ENCODE measurements at regions not wholly inside any gene's neighbourhood (a gene's known extent, or its start where the extent isn't known, plus 50 kb on each side); places are given as distances from the start of the nearest gene placed in this dataset.

- no peak for DNase-seq (ENCODE audit: low read depth in 4 of 4, low spot score in 3 of 4)
Observed at GRCh38 chr7:79877874-79878465, 256.7 kb upstream of the GNAI1 start.

GRCh38 chr7:79876848-79877252, 257.8 kb upstream of the GNAI1 start:
- DNase-seq (ENCODE audit: low read depth in 4 of 4, low spot score in 3 of 4) = no peak

DNA sequence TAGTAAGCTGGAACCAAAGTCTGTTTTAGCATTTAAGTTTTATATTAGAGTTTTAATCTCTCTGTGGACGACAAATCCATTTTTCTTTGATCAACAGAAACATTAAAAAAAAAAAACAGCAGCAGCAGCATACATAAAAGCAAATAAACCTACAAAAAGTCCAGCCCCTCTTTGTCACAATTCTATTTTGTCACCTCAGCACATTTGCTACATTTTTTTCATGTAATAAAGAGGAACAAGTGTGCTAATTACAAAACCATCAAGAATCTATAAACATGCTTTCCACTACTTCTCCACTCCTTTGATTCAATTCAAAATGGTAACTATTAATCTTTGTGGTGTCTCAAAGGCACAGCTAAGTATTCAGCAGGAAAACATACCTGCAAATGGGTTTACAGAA, 259.8 kb upstream of the GNAI1 start:
- no peak for DNase-seq (ENCODE audit: low read depth in 4 of 4, low spot score in 3 of 4)

DNA sequence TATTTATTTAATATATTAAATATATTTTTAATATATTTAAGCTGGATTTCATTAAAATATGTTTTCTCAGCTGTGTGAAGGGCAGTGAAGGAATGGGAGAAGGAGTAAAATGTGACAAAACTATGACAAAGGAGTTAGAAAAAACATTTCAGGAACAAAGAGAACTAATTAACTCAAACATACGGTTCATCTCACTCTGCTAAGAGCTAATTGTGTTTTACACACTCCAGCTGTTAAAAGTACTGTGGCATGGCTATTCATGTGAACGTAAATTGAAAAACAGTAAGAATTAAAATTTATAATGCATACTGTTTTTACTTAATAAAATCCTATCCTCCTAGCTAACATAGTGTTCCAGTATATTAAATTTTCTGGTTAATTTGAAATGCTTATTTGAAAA, 262.5 kb upstream of the GNAI1 start:
- DNase-seq (ENCODE audit: low read depth in 4 of 4, low spot score in 3 of 4) = peak in 1 of 4 donors; percentile 37

- DNase-seq (ENCODE audit: low read depth in 4 of 4, low spot score in 3 of 4) = no peak
Observed at GRCh38 chr7:79868010-79868409, 266.6 kb upstream of the GNAI1 start.

DNA sequence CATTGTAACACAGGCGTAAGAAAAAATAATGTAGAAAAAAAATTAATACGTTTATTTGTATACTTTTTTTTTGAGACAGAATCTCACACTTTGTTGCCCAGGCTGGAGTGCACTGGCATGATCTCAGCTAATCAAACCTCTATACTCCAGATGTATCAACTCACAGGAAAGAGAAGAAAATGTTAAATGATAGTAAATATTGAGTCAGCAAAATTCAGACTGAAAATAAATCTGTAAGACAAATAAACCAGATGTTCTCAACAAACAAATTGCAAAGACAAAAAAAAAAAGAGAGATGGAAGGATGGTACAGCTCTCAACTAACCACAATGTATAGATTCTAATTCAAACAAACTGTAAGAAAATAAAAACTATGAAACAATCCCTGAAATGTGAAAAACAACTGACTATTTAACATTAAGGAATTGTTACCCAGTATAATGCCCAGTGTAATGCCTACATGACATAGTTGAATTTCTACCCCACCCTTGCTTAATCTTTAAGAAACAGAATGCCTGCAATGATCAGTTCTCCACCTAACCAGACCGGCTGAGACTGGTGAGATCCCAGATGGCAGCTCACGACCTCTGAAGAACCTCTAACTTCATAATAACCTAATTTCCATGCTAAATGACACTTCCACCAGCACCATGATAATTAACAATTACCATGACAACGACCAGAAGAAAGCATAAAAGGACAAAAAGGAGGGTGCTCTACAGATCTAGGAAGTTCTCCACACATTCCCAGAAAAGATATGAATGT, 272.0 kb upstream of the GNAI1 start:
- no peak for DNase-seq (ENCODE audit: low read depth in 4 of 4, low spot score in 3 of 4)

- DNase-seq (ENCODE audit: low read depth in 4 of 4, low spot score in 3 of 4) = no peak
Observed at GRCh38 chr7:79855172-79855571, 279.5 kb upstream of the GNAI1 start.

DNA sequence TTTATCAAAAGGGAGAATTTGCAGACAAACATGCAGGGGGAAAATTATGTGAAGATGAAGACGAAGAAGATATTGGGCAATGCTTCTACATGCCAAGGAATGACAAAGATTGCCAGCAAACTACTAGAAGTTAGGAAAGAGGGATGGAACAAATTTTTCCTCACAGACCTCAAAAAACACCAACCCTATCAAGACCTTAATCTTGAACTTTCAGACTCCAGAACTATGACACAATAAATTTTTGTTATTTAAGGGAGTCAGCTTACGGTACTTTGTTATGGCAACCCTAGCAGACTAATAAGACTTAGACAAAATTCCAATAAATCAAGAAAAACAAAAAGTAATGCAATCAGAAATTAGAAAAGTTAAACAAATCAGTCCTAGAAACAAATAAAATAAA, 280.0 kb upstream of the GNAI1 start:
- DNase-seq (ENCODE audit: low read depth in 4 of 4, low spot score in 3 of 4) = no peak

GRCh38 chr7:79837915-79838314, 296.7 kb upstream of the GNAI1 start:
- DNase-seq (ENCODE audit: low read depth in 4 of 4, low spot score in 3 of 4) = no peak

- no peak for DNase-seq (ENCODE audit: low read depth in 4 of 4, low spot score in 3 of 4)
Observed at GRCh38 chr7:79833616-79834015, 301.0 kb upstream of the GNAI1 start.

DNA sequence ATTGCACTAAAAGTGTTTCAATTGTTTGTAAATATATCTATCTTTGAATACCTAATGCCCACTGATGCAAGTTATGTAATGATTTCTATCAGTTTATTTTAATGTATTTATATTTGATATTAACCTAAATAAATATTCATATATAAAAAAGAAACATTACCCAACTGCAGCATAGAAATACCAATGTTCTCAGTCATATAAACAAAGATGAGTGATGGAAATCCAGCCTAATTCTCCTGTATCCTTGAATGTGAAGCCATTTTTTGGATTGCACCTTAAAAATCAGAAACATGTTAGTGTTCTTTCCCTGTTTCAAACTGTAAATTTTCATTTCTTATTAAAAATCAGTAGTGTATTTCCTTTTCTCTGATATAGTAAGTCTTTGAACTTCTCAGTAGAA, 305.8 kb upstream of the GNAI1 start:
- no peak for DNase-seq (ENCODE audit: low read depth in 4 of 4, low spot score in 3 of 4)

DNA sequence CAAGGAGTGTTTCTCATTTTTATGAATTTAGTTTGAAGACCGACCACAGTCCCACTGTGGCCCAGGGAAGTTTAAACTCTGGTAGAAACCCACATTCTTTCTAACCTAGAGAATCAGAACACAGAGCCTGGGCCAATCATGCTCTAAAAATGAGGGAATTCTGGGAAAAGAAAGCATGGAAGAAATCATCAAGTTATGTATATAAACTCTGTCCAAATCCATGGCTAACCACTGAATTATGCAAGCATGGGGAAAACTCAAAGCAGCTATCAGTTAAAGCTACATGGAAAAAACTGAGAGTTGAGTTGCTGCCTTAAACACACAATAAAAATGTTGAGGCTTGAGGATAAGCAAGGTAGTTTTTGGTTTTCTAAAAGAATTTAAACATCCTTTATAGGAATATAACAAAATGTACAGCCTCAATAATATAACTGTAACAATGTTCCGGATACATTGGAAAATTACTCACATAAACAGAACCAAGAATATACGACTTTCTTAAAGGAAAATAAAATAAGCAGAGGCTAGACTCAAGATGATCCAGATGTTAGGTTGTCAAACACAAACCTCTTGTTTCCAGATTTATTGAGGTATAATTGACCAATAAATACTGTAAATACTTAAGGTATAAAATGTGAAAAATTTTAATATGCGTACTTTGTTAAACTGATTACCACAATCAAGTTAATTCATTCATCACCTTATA, 311.2 kb upstream of the GNAI1 start:
- DNase-seq (ENCODE audit: low read depth in 4 of 4, low spot score in 3 of 4) = no peak

GRCh38 chr7:79822620-79823240, 311.9 kb upstream of the GNAI1 start:
- no peak for DNase-seq (ENCODE audit: low read depth in 4 of 4, low spot score in 3 of 4)

- DNase-seq (ENCODE audit: low read depth in 4 of 4, low spot score in 3 of 4) = peak; percentile 18 to 40 (median 28)
Observed at GRCh38 chr7:79820387-79820786, 314.2 kb upstream of the GNAI1 start.

DNA sequence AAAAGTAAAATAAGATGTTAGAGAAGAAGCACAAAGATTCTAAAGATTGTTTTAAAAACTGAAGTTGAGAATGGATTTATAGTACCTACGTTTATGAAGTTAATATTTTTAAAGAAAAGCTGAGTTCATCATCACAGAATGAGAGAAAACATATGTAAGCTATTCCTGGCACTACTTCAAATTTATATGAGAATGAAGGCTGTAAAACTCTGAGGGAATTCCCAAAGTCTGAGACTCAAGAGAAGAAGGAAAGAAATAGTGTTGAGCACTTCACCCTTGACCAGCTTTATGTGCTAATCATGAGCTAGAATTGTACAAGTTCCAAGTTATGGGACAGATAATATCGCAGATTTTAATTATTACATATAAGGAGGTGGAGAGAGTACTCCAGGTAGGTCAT, 323.7 kb upstream of the GNAI1 start:
- DNase-seq (ENCODE audit: low read depth in 4 of 4, low spot score in 3 of 4) = no peak

GRCh38 chr7:79806161-79806734, 328.4 kb upstream of the GNAI1 start:
- no peak for DNase-seq (ENCODE audit: low read depth in 4 of 4, low spot score in 3 of 4)

DNA sequence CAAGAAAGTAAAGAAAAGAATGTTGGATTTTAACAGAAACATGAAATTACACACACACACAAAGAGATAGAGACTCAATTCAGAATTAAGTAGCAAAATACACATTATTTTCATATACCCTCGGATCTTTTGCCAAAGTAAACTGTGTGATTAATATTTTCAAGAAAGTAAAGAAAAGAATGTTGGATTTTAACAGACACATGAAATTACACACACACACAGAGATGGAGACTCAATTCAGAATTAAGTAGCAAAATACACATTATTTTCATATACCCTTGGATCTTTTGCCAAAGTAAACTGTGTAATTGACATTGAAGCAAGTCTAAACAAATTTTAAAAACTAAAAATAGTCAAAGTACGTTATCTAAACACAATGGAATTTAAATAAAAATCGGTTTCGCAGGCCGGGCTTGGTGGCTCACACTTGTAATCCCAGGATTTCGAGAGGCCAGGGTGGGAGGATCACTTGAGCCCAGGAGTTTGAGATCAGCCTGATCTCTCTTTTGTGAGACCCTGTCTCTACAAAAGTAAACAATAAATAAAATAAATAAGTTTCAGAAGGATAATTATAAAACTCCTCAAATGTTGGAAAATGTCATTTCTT, 337.3 kb upstream of the MAGI2 start:
- DNase-seq (ENCODE audit: low read depth in 4 of 4, low spot score in 3 of 4) = no peak

- DNase-seq (ENCODE audit: low read depth in 4 of 4, low spot score in 3 of 4) = no peak
Observed at GRCh38 chr7:79789584-79790345, 336.3 kb upstream of the MAGI2 start.

DNA sequence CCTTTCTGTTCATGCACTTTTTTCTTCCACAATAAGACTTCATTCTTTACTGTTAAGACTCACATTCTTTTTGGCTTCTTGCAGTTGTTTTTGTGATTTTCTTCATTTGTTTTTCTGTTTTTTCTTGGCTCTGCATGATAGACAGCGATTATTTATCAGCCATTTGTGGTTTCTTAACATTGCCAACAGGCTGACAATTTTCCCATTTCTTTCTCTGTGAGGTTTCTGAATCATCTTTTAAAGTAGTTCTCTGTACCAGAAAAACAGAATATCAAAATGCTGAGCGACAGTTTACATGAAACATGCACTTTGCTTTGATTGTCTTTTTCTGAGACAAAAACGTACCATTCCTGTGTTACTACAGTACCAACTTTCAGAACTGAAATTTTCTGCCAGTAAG, 334.2 kb upstream of the MAGI2 start:
- DNase-seq (ENCODE audit: low read depth in 4 of 4, low spot score in 3 of 4) = no peak

GRCh38 chr7:79787096-79787495, 333.6 kb upstream of the MAGI2 start:
- DNase-seq (ENCODE audit: low read depth in 4 of 4, low spot score in 3 of 4) = no peak
